Adrenal gland (tissue), 9 donors: ENCODE measurements at regions not wholly inside any gene's neighbourhood (a gene's known extent, or its start where the extent isn't known, plus 50 kb on each side); places are given as distances from the start of the nearest gene placed in this dataset.

Experiments used
- DNase-seq, 7 donors: peaks; one replicate each; pipeline ENCODE4 v3.0.0-alpha.2; 2019 to 2020
- H3K27ac ChIP-seq, 5 donors: fragments of 200-600 bp; sonication (generic) in 4 of 5; 1 replicate in 3 of 5; 2 replicates in 2 of 5; pipeline versions ENCODE4 v1.5.1 to v1.8.0; 2016 to 2020; ENCODE audit warnings: mild to moderate bottlenecking in 1 of 5
- H3K27me3 ChIP-seq: fragments of 200-600 bp; 2 replicates; pipeline ENCODE4 v1.8.0; 2021
- H3K36me3 ChIP-seq, 2 donors: fragments of 200-600 bp; replicated peaks in 1 of 2; 1 replicate in 1 of 2; 2 replicates in 1 of 2; pipeline versions ENCODE4 v1.5.1 to v1.8.0; 2018 to 2022
- H3K4me1 ChIP-seq, 2 donors: fragments of 200-600 bp; replicated peaks in 1 of 2; 1 replicate in 1 of 2; 2 replicates in 1 of 2; pipeline versions ENCODE4 v1.5.1 to v1.8.0; 2018 to 2021
- H3K4me3 ChIP-seq, 4 donors: fragments of 200-600 bp; sonication (generic) in 3 of 4; one replicate each; pipeline ENCODE4 v1.5.1; 2016 to 2018
- H3K9me3 ChIP-seq, 3 donors: fragments of 200-600 bp; sonication (generic) in 1 of 3; replicated peaks in 1 of 3; 1 replicate in 2 of 3; 2 replicates in 1 of 3; pipeline versions ENCODE4 v1.5.1 to v1.8.0; 2016 to 2021
- CTCF ChIP-seq, 6 experiments: fragments of 450-650 bp in 4 of 6; fragments of 200-600 bp in 2 of 6; sonication (generic) in 1 of 6; IDR thresholded peaks; 1 replicate in 5 of 6; 2 replicates in 1 of 6; pipeline versions ENCODE4 v1.5.1 to v1.8.0; 2016 to 2021; ENCODE audit warnings: antibody characterized with exemption in 6 of 6, mild to moderate bottlenecking in 2 of 6, moderate library complexity in 1 of 6
- POLR2A ChIP-seq, 2 donors: fragments of 450-650 bp; IDR thresholded peaks; one replicate each; pipeline ENCODE4 v1.6.1; 2017; ENCODE audit warnings: antibody characterized with exemption in 2 of 2, mild to moderate bottlenecking in 2 of 2, moderate library complexity in 1 of 2
- WGBS, 4 donors: extraction: QIAGEN DNeasy Blood & Tissue Kit in 2 of 4; methylation state at CpG; one replicate each; pipeline versions ENCODE4 v1.1.5 to v1.1.7; 2013 to 2017; 5-methylcytosine and 5-hydroxymethylcytosine counted together
- intact Hi-C, 2 donors: fragments of 100-400 bp; cut with DNase I; formaldehyde crosslinking; loops; one replicate each; pipeline versions ENCODE4 v1.14.1 to v1.15.0; 2022 to 2023
- donor health status: healthy with polysubstance abuse.
- donor health status: Bipolar disorder and iron deficiency.
- donor health status: DM: yes; HTN: yes; CAD: no.
- donor health status: DM: no; HTN: no; CAD: no.
- donor health status: DM: no; HTN: no; CAD: no.

- Histone ChIP-seq H3K4me3 (no peak overlapping the region), H3K36me3 (no peaks in the 10 kb centered on the region), H3K4me1 (no peaks in the 10 kb centered on the region), H3K27me3 (no peaks in the 10 kb centered on the region), H3K27ac (no peak overlapping the region), H3K9me3 (no peaks in the 10 kb centered on the region)
- no peak for DNase-seq
- intact Hi-C loops, result no loop called here
- TF ChIP-seq CTCF (IDR thresholded peaks at IDR 0.05) (no peak), POLR2A (IDR thresholded peaks at IDR 0.05) (no peak)
- 100% methylated on average over 1 of the region's 1 CpG for WGBS, 4 donors
These were observed 85.3 kb downstream of the RPLP1 start for GRCh38 chr15:69537901-69538300.

- intact Hi-C loops, result no loop called here
- Histone ChIP-seq H3K4me3 (no peak overlapping the region), H3K36me3 (no peaks in the 10 kb centered on the region), H3K27me3 (no peaks in the 10 kb centered on the region), H3K4me1 (no peaks in the 10 kb centered on the region), H3K9me3 (no peaks in the 10 kb centered on the region), H3K27ac (no peak overlapping the region)
- no peak for TF ChIP-seq POLR2A (IDR thresholded peaks at IDR 0.05)
- no peak for TF ChIP-seq CTCF (IDR thresholded peaks at IDR 0.05)
- 80 to 100% (median 85%) methylated on average over 4 to 5 of the region's 5 CpGs for WGBS, 4 donors
- DNase-seq, result no peak
These were observed 85.8 kb downstream of the RPLP1 start for GRCh38 chr15:69538379-69538778.

GRCh38 chr15:69539345-69539744, 86.7 kb downstream of the RPLP1 start:
- H3K9me3 ChIP-seq, result no peaks in the 10 kb centered on the region
- 81 to 91% (median 87%) methylated on average over 7 to 11 of the region's 11 CpGs for WGBS, 4 donors
- intact Hi-C loops, result no loop called here

GRCh38 chr15:69540622-69541021, 88.0 kb downstream of the RPLP1 start:
- Histone ChIP-seq H3K27ac (no peak overlapping the region), H3K9me3 (no peaks in the 10 kb centered on the region), H3K27me3 (no peaks in the 10 kb centered on the region), H3K4me3 (no peak overlapping the region), H3K4me1 (no peaks in the 10 kb centered on the region), H3K36me3 (no peaks in the 10 kb centered on the region)
- no peak for TF ChIP-seq POLR2A (IDR thresholded peaks at IDR 0.05)
- TF ChIP-seq CTCF (IDR thresholded peaks at IDR 0.05), result no peak
- no peak for DNase-seq
- WGBS, 4 donors, result 71 to 80% (median 74%) methylated on average over 7 to 9 of the region's 9 CpGs
- intact Hi-C loops, result no loop called here

More at GRCh38 chr15:69539345-69539744, 86.7 kb downstream of the RPLP1 start:
- H3K36me3 ChIP-seq, result no peaks in the 10 kb centered on the region
- no peaks in the 10 kb centered on the region for H3K27me3 ChIP-seq
- no peak overlapping the region for H3K4me3 ChIP-seq
- no peak for DNase-seq
- TF ChIP-seq POLR2A (IDR thresholded peaks at IDR 0.05), result no peak
- TF ChIP-seq CTCF (IDR thresholded peaks at IDR 0.05), result no peak
- no peaks in the 10 kb centered on the region for H3K4me1 ChIP-seq
- H3K27ac ChIP-seq, result no peak overlapping the region
